Esophagus squamous epithelium (tissue), 5 donors: ENCODE measurements at regions not wholly inside any gene's neighbourhood (a gene's known extent, or its start where the extent isn't known, plus 50 kb on each side); places are given as distances from the start of the nearest gene placed in this dataset.

Experiments used
- DNase-seq: peaks from one replicate; lab custom pipeline; 2025; lab: John Stamatoyannopoulos, UW
- H3K27ac ChIP-seq, 4 donors: fragments of 200-600 bp; sonication (generic); one replicate each; pipeline ENCODE4 v1.5.1; 2016 to 2019; ENCODE audit warnings: mild to moderate bottlenecking in 1 of 4
- H3K27me3 ChIP-seq, 4 donors: fragments of 200-600 bp; sonication (generic); 1 replicate in 3 of 4; 2 replicates in 1 of 4; pipeline versions ENCODE4 v1.5.1 to v1.6.0; 2017 to 2021; ENCODE audit warnings: antibody characterized with exemption in 1 of 4
- H3K36me3 ChIP-seq, 3 donors: fragments of 200-600 bp; sonication (generic); one replicate each; pipeline ENCODE4 v1.5.1; 2016 to 2019
- H3K4me1 ChIP-seq, 3 donors: fragments of 200-600 bp; sonication (generic); one replicate each; pipeline ENCODE4 v1.5.1; 2017 to 2019
- H3K4me3 ChIP-seq, 4 donors: fragments of 200-600 bp; sonication (generic); 1 replicate in 3 of 4; 2 replicates in 1 of 4; pipeline ENCODE4 v1.5.1; 2016 to 2019; ENCODE audit warnings: mild to moderate bottlenecking in 2 of 4, moderate library complexity in 1 of 4
- H3K9me3 ChIP-seq, 3 donors: fragments of 200-600 bp; sonication (generic); one replicate each; pipeline ENCODE4 v1.5.1; 2016 to 2019
- POLR2A ChIP-seq, 4 donors: fragments of 450-650 bp; IDR thresholded peaks; one replicate each; pipeline ENCODE4 v1.6.1; 2017; ENCODE audit warnings: antibody characterized with exemption in 4 of 4, mild to moderate bottlenecking in 4 of 4, moderate library complexity in 3 of 4
- WGBS, 2 donors: methylation state at CpG; one replicate each; pipeline ENCODE4 v1.1.5; 2018; 5-methylcytosine and 5-hydroxymethylcytosine counted together
- intact Hi-C: fragments of 100-400 bp; cut with DNase I; formaldehyde crosslinking; loops from one replicate; pipeline ENCODE4 v1.15.0; 2022
- TF ChIP-seq, protein P1 (sequence below), 6 experiments: fragments of 450-650 bp in 4 of 6; fragments of 200-600 bp in 2 of 6; sonication (generic) in 2 of 6; IDR thresholded peaks; one replicate each; pipeline ENCODE4 v1.5.1; 2016 to 2019; ENCODE audit warnings: antibody characterized with exemption in 6 of 6, mild to moderate bottlenecking in 4 of 6, moderate library complexity in 4 of 6
- donor health status: DM: yes; HTN: yes; CAD: no.

DNA sequence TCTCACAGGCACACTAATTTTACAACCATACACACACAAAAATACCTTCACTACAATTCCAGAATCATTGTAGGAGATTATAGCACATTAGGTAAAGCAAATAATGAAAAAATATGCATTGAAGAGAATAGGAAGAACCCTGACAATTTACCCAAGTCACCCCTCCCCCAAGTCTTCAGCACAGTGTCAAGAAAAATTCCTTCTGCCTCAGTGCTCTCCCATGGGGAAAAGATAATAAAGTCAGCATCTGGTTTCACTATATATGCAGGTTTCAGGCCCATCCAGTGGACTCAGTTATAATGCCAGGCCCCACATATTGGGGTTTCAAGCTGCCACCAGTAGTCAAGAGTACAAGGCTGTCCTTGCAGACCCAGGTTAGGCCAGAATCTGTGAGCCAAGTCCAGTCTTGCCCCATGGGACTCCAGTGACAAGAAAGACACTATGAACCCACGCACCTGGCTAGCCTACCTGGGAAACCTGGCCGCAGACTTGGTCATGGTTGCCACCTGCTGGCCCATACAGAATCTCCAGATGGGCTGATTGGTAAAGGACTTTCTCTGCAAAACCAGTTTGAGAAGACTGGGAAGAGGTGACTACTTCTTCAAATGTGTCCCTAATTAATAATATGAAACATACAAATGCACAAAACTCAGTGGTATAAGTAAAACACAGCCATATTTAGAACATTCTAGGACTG lies 398.6 kb upstream of the FLRT2 start:
- 50 to 60% methylated on average over 1 of the region's 2 CpGs for WGBS, 2 donors
- H3K27ac ChIP-seq, result no peak overlapping the region
- no peaks in the 10 kb centered on the region for H3K27me3 ChIP-seq
- no peak for DNase-seq
- no peaks in the 10 kb centered on the region for H3K4me1 ChIP-seq
- no peak overlapping the region for H3K4me3 ChIP-seq
- intact Hi-C loops, result no loop called here
- peaks cover 0 to 7% (median 4%) of the 10 kb centered on the region in 3 donors for H3K9me3 ChIP-seq
- H3K36me3 ChIP-seq, result no peaks in the 10 kb centered on the region
- TF ChIP-seq, protein P1, sequence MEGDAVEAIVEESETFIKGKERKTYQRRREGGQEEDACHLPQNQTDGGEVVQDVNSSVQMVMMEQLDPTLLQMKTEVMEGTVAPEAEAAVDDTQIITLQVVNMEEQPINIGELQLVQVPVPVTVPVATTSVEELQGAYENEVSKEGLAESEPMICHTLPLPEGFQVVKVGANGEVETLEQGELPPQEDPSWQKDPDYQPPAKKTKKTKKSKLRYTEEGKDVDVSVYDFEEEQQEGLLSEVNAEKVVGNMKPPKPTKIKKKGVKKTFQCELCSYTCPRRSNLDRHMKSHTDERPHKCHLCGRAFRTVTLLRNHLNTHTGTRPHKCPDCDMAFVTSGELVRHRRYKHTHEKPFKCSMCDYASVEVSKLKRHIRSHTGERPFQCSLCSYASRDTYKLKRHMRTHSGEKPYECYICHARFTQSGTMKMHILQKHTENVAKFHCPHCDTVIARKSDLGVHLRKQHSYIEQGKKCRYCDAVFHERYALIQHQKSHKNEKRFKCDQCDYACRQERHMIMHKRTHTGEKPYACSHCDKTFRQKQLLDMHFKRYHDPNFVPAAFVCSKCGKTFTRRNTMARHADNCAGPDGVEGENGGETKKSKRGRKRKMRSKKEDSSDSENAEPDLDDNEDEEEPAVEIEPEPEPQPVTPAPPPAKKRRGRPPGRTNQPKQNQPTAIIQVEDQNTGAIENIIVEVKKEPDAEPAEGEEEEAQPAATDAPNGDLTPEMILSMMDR (IDR thresholded peaks at IDR 0.05), result peak in 2 of 6 experiments; percentile 20 to 33
- no peak for TF ChIP-seq POLR2A (IDR thresholded peaks at IDR 0.05)

DNA sequence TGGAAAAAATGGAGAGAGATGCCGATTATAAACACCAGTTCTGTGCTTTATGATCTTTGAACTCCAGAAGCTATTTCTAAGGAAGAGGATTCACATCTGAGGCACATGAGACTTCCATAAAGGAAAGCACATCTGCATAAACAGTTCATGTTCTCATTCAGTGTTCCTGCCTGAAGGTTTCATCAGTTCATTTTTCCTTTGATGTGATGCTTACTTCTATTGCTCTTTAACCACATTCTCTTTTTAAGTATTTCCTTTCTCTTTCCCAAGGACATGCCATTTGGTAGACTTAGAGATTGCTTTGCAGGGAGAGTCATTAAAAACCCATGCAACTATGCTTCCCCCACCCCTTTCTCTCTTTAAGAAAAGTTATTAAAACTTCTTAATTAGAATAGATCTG lies 387.0 kb upstream of the FLRT2 start:
- Histone ChIP-seq H3K27ac (no peak overlapping the region), H3K4me3 (no peak overlapping the region), H3K4me1 (no peaks in the 10 kb centered on the region), H3K9me3 (no peaks in the 10 kb centered on the region), H3K27me3 (no peaks in the 10 kb centered on the region), H3K36me3 (no peaks in the 10 kb centered on the region)
- no peak for TF ChIP-seq POLR2A (IDR thresholded peaks at IDR 0.05)
- TF ChIP-seq, protein P1 (IDR thresholded peaks at IDR 0.05), result no peak
- 69 to 72% methylated on average over 1 of the region's 1 CpG for WGBS, 2 donors
- intact Hi-C loops, result no loop called here
- no peak for DNase-seq

DNA sequence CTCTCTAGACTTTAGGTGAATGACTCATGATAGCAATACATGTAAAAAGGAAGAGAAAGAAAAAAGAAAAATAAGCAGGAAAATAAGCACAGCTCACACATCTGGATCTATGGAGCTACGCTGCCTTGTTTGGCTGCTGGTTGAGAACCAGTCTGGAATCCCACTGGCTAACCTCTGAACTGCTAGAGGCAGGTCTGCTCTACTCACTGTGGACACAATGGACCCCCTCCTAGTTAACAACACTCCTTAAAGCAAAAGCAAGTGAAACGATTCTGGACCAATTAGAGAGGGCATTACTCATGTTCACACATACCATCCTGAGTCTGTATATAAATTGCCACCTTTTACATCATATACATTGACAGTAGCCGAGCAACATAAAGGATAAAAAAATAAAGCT lies 383.2 kb upstream of the FLRT2 start:
- no peak for DNase-seq
- TF ChIP-seq, protein P1 (IDR thresholded peaks at IDR 0.05), result no peak
- TF ChIP-seq POLR2A (IDR thresholded peaks at IDR 0.05), result no peak
- no peaks in the 10 kb centered on the region for H3K27me3 ChIP-seq
- intact Hi-C loops, result no loop called here
- H3K27ac ChIP-seq, result no peak overlapping the region
- H3K4me3 ChIP-seq, result no peak overlapping the region
- WGBS, 2 donors, result 73 to 74% methylated on average over 3 of the region's 3 CpGs
- no peaks in the 10 kb centered on the region for H3K4me1 ChIP-seq
- no peaks in the 10 kb centered on the region for H3K36me3 ChIP-seq
- H3K9me3 ChIP-seq, result no peaks in the 10 kb centered on the region

DNA sequence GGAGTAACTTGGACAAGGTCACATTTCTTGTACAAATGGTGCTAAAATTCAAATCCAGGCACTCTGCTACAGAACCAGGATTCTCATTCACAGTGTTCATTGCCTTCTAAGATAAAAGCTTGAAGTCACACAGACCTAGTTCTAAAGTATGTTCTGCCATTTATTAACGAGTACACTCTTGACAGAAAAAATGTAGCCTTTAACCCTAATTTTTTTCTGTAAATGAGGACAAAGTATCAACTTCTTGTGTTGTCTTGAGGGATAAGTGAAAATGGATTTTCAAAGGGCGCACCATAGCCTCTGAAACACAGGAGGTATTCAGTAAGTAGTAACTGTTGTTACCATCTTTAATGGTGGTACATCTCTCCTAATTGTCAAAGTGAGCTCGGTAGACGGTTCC lies 379.8 kb upstream of the FLRT2 start:
- no peaks in the 10 kb centered on the region for H3K27me3 ChIP-seq
- WGBS, 2 donors, result 34 to 73% methylated on average over 4 of the region's 4 CpGs
- no peaks in the 10 kb centered on the region for H3K4me1 ChIP-seq
- H3K9me3 ChIP-seq, result no peaks in the 10 kb centered on the region
- no peak for DNase-seq
- no peak overlapping the region for H3K4me3 ChIP-seq
- intact Hi-C loops, result no loop called here
- no peaks in the 10 kb centered on the region for H3K36me3 ChIP-seq
- TF ChIP-seq, protein P1 (IDR thresholded peaks at IDR 0.05), result no peak
- no peak for TF ChIP-seq POLR2A (IDR thresholded peaks at IDR 0.05)
- no peak overlapping the region for H3K27ac ChIP-seq

DNA sequence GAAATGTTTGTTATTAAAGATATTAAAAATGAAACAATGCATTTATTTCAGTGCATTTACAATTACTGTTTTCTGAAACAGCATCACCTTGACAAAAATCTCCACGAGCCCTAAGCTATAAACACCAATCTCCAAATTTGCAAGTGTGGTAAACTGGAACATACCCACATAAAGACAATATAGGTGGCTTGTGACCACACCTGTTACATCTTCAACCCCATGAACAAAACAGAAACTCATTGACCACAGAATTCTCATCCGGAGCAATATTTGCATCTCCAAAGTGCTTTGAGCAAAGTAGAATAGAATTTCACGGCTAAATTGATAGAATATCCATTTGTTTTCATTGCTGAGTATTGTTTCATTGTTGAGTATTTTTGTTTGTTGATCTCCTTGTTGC lies 375.2 kb upstream of the FLRT2 start:
- whole genome bisulfite sequencing, 2 donors, result 60 to 91% methylated on average over 3 of the region's 3 CpGs
- Histone ChIP-seq H3K4me3 (no peak overlapping the region), H3K36me3 (no peaks in the 10 kb centered on the region), H3K4me1 (no peaks in the 10 kb centered on the region), H3K9me3 (no peaks in the 10 kb centered on the region), H3K27me3 (no peaks in the 10 kb centered on the region), H3K27ac (no peak overlapping the region)
- intact Hi-C loops, result no loop called here
- no peak for DNase-seq
- TF ChIP-seq, protein P1 (IDR thresholded peaks at IDR 0.05), result no peak
- no peak for TF ChIP-seq POLR2A (IDR thresholded peaks at IDR 0.05)
